Activated B cell treated with CpG ODN at 0.5 μM for 24 hours (primary cell): ENCODE measurements at regions not wholly inside any gene's neighbourhood (a gene's known extent, or its start where the extent isn't known, plus 50 kb on each side); places are given as distances from the start of the nearest gene placed in this dataset.
"Not testable (repeated sequence)": the region's sequence is repeated elsewhere in the genome, so short reads cannot be mapped to it uniquely, and the experiment has no call there.

Experiments
- ATAC-seq: fragments of 200-7000 bp; cut with Tn5 transposase; one replicate; pipeline ENCODE4 v1.10.0; 2021; ENCODE audit warnings: low read depth, mild to moderate bottlenecking, moderate library complexity
- CTCF ChIA-PET: fragments of 350-600 bp; sonication (Branson Sonifier 250); formaldehyde crosslinking; loops from one replicate; lab custom pipeline; 2021; ENCODE audit warnings: antibody characterized with exemption; lab: Charles Lee
- POLR2A ChIA-PET: fragments of 350-600 bp; sonication (Branson Sonifier 250); formaldehyde crosslinking; loops from one replicate; lab custom pipeline; 2021; ENCODE audit warnings: antibody characterized with exemption; lab: Charles Lee
- DNase-seq: peaks from one replicate; pipeline ENCODE4 v3.0.0; 2022
- H3K27ac Mint-ChIP-seq: one replicate; pipeline ENCODE4 v1.8.0; 2020; ENCODE audit warnings: mixed read lengths
- H3K27me3 Mint-ChIP-seq: one replicate; pipeline ENCODE4 v1.8.0; 2021; ENCODE audit warnings: mixed read lengths
- H3K36me3 Mint-ChIP-seq: one replicate; pipeline ENCODE4 v1.8.0; 2021; ENCODE audit warnings: low read depth, mixed read lengths
- H3K4me1 Mint-ChIP-seq: one replicate; pipeline ENCODE4 v1.8.0; 2021; ENCODE audit warnings: mixed read lengths
- H3K4me3 Mint-ChIP-seq: one replicate; pipeline ENCODE4 v1.8.0; 2020; ENCODE audit warnings: mild to moderate bottlenecking, mixed read lengths
- H3K9me3 Mint-ChIP-seq: one replicate; pipeline ENCODE4 v1.8.0; 2020; ENCODE audit warnings: mixed read lengths
- intact Hi-C: fragments of 100-400 bp; cut with micrococcal nuclease; formaldehyde crosslinking; loops from one replicate; pipeline ENCODE4 v1.15.1; 2024
- TF ChIP-seq, protein P1 (sequence below): fragments of 200-600 bp; IDR thresholded peaks from one replicate; pipeline ENCODE4 v1.8.0; 2022; ENCODE audit warnings: antibody characterized with exemption, mild to moderate bottlenecking

DNA sequence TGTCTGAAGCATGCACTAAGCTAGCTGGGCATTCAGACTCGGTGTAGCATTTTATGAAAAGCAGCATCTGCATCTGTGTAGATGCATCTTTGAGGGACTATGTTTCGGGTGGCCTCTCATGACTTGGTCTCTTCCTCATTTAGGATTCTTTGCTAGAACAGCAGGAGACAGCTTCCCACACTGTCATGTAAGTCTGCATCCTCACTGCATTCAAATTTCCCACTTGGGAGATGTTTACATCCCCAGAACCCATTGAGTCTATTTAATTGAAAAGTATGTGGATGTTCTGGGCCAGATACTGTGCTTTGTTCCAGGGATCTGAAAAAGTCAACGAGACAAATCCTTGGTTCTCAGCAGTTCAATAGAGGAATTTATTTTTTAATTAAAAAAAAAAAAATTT, 198.6 kb upstream of the EEF2KMT start:
- TF ChIP-seq, protein P1, sequence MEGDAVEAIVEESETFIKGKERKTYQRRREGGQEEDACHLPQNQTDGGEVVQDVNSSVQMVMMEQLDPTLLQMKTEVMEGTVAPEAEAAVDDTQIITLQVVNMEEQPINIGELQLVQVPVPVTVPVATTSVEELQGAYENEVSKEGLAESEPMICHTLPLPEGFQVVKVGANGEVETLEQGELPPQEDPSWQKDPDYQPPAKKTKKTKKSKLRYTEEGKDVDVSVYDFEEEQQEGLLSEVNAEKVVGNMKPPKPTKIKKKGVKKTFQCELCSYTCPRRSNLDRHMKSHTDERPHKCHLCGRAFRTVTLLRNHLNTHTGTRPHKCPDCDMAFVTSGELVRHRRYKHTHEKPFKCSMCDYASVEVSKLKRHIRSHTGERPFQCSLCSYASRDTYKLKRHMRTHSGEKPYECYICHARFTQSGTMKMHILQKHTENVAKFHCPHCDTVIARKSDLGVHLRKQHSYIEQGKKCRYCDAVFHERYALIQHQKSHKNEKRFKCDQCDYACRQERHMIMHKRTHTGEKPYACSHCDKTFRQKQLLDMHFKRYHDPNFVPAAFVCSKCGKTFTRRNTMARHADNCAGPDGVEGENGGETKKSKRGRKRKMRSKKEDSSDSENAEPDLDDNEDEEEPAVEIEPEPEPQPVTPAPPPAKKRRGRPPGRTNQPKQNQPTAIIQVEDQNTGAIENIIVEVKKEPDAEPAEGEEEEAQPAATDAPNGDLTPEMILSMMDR = no peak

DNA sequence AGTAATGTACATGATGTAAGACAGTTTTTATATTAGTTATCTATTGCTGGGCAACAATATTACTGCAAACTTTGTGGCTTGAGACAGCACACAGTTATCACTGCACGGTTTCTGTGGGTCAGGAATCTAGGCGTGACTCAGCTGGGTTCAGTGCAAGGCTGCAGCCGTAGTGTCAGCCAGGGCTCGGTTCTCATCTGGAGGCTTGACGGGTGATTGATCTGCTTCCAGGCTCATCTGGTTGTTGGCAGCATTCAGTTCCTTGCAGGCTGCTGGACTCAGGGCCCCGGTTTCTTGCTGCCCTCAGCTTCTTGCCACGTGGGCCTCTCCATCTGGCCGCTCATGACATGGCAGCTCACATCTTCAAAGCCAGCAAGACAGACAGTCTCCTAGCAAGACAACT, 197.7 kb upstream of the EEF2KMT start:
- intact Hi-C loops, H3K9me3 Mint-ChIP-seq, H3K4me1 Mint-ChIP-seq, POLR2A ChIA-PET, DNase-seq, H3K27me3 Mint-ChIP-seq, ATAC-seq, H3K27ac Mint-ChIP-seq, H3K4me3 Mint-ChIP-seq, H3K36me3 Mint-ChIP-seq, CTCF ChIA-PET: not testable (repeated sequence)

More for the DNA sequence above, 198.6 kb upstream of the EEF2KMT start:
- H3K27me3 Mint-ChIP-seq = no peaks in the 10 kb centered on the region
- no peak overlapping the region for H3K27ac Mint-ChIP-seq
- H3K36me3 Mint-ChIP-seq = no peaks in the 10 kb centered on the region
- ATAC-seq (no peak), DNase-seq (no peak)
- H3K4me3 Mint-ChIP-seq = no peak overlapping the region
- H3K4me1 Mint-ChIP-seq = no peaks in the 10 kb centered on the region
- H3K9me3 Mint-ChIP-seq = no peaks in the 10 kb centered on the region
- POLR2A ChIA-PET = no interaction called here
- CTCF ChIA-PET = no interaction called here
- intact Hi-C loops = no loop called here

DNA sequence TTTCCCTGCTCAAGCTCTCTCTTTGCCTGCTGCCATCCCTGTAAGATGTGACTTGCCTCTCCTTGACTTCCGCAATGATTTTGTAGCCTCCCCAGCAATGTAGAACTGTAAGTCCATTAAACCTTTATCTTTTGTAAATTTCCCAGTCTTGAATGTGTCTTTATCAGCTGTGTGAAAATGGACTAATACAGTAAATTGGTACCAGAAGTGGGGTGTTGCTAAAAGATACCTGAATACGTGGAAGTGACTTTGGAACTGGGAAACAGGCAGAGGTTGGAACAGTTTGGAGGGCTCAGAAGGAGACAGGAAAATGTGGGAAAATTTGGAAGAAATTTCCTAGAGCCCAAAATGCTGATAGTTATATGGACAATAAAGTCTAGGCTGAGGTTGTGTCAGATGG, 184.6 kb upstream of the EEF2KMT start:
- intact Hi-C loops, DNase-seq, CTCF ChIA-PET, H3K36me3 Mint-ChIP-seq, ATAC-seq, H3K4me1 Mint-ChIP-seq, POLR2A ChIA-PET, H3K4me3 Mint-ChIP-seq, H3K27ac Mint-ChIP-seq, H3K27me3 Mint-ChIP-seq: not testable (repeated sequence)
- peaks cover 44% of the 10 kb centered on the region for H3K9me3 Mint-ChIP-seq

DNA sequence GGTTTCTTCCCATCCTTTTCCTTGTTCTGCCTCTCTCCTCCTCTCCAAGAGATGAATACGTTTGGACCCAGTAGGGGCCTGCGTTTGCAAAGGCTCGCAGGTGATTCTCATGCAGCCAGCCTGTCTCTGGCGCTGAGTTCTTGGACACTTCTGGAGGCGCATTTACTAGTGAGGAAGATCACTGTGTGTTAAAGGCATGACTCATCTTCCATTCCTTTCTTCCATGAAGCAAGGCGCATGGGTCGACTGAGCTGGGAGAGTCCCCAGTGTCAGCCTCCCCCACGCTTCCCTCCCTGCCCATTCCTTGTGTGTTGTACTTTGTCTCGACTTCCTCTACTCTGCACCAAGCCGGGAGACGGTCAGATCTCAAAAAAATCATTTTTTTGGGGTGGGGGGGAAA, 159.9 kb upstream of the EEF2KMT start:
- H3K27me3 Mint-ChIP-seq = peaks cover 3% of the 10 kb centered on the region
- TF ChIP-seq, protein P1 = no peak
- H3K27ac Mint-ChIP-seq = no peak overlapping the region
- no peak overlapping the region for H3K4me3 Mint-ChIP-seq
- ChIA-PET CTCF (no interaction called here), POLR2A (no interaction called here)
- no peaks in the 10 kb centered on the region for H3K4me1 Mint-ChIP-seq
- ATAC-seq = no peak
- intact Hi-C loops = no loop called here
- no peaks in the 10 kb centered on the region for H3K36me3 Mint-ChIP-seq
- no peaks in the 10 kb centered on the region for H3K9me3 Mint-ChIP-seq
- no peak for DNase-seq

DNA sequence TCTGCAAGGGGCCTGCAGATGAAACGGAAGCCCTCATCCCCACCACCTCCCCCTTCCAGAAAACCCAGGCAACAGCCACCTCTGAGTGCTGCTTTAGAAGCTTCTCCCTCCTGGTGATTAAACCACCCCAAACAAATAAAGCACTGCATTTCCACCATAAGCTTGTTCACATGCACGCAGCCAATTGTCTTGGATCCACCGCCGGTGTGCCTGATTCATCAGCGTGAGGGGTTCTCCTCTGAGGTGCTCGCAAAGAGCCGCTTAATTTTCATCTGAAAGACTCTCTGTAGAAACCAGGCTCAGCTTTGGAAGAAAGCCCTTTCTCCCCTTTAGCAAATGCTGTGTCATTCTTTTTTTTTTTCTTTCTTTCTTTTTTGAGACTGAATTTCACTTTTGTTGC, 155.2 kb upstream of the EEF2KMT start:
- no peak for ATAC-seq
- H3K4me3 Mint-ChIP-seq = no peak overlapping the region
- ChIA-PET CTCF (no interaction called here), POLR2A (no interaction called here)
- peaks cover 3% of the 10 kb centered on the region for H3K27me3 Mint-ChIP-seq
- TF ChIP-seq, protein P1 = no peak
- intact Hi-C loops = no loop called here
- H3K9me3 Mint-ChIP-seq = no peaks in the 10 kb centered on the region
- H3K4me1 Mint-ChIP-seq = no peaks in the 10 kb centered on the region
- H3K36me3 Mint-ChIP-seq = no peaks in the 10 kb centered on the region
- no peak for DNase-seq
- H3K27ac Mint-ChIP-seq = no peak overlapping the region

DNA sequence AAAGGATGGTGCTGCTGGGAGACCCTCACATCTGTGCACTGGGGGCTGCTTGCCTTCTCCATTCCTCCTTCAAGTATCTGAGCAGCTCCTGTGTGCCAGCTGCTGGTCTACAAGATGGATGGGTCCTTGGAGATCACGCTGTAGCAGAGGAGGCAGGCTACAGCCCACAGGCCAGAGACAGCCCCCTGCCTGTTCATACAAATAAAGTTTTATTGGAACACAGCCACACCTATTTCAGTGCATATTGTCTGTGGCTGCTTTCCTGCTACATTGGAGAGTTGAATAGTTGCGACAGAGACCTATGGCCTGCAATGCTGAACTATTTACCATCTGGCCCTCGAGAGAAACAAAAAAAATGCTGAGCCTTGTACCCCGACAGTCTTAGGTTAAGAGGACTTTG, 149.8 kb upstream of the EEF2KMT start:
- intact Hi-C loops, ATAC-seq, CTCF ChIA-PET, POLR2A ChIA-PET, H3K9me3 Mint-ChIP-seq, H3K27ac Mint-ChIP-seq, H3K27me3 Mint-ChIP-seq, DNase-seq, H3K36me3 Mint-ChIP-seq, H3K4me3 Mint-ChIP-seq, H3K4me1 Mint-ChIP-seq: not testable (repeated sequence)

DNA sequence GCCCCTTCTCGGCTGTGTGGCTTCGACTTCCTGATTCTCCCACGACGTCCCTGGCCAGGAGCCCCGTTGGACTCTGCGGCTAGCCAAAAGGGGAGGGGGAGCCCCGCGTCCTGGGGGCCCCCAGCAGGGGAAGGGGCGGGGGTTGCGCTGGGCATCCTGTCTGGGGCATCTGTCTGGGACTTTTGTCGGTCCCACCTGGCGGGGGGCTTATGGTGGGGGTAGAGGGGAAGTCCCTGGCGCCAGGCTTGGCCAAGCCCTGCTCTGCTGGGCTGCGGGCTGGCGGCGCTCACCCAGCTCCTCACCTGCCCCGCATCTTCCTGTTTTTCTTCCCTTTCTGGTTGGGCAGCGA, 142.7 kb upstream of the EEF2KMT start:
- CTCF ChIA-PET = interaction anchor here (1.5 kb wide), 2 partner anchors 1402 to 1404 kb away, joined by 3 read pairs; no protein-coding TSS in a partner anchor
- Mint-ChIP-seq H3K27me3 (peaks cover 25% of the 10 kb centered on the region), H3K4me3 (peak overlapping the region; percentile 32)
- H3K36me3 Mint-ChIP-seq, ATAC-seq, H3K9me3 Mint-ChIP-seq, POLR2A ChIA-PET, intact Hi-C loops, DNase-seq, H3K27ac Mint-ChIP-seq, H3K4me1 Mint-ChIP-seq: not testable (repeated sequence)

DNA sequence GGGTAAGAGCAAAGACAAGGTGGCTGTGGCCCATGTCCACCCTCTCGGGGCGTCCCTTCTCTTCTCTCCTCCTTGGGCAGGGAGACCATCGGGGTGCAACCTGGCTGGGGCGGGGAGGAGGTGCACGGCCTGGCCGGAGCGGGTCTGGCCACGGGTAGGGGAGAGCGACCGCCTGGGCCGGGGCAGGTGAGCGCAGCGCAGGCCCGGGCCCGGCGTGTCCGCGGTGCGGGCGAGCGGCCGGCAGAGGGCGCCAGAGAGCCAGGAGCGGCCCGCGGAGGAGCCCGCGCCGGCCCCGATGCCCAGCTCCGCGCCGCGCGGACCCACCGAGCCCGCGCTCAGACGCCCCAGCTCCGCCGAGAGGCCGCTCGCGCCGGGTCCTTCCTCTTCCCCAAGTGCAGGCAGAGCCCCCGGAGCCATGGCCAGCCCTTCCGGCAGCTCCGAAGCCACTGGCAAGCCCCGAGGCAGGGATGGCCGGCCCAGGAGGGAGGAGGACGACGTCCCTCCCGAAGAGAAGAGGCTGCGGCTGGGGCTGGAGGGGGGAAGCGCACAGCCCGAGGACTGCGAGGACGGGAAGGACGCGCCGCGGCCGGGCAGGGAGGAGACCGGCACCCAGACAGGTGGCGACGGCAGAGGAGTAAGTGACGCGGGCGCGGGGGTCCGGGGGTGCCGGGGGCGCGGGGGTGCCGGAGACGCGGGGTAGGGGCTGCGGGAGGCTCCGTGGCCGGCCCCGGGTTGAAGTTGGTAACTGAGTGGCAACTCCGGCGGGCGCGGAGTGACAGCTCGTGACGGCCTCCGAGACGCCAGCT, 142.1 kb upstream of the EEF2KMT start:
- intact Hi-C loops, ATAC-seq, H3K27ac Mint-ChIP-seq, H3K9me3 Mint-ChIP-seq, H3K36me3 Mint-ChIP-seq, H3K4me1 Mint-ChIP-seq, POLR2A ChIA-PET: not testable (repeated sequence)
- Mint-ChIP-seq H3K27me3 (peaks cover 21% of the 10 kb centered on the region), H3K4me3 (peak overlapping the region; percentile 55)
- peak; percentile 63 for DNase-seq
- CTCF ChIA-PET = interaction anchor here (0.6 to 1.5 kb wide), 3 partner anchors 376 to 1405 kb away, joined by 3 to 4 read pairs (median 3); no protein-coding TSS in a partner anchor
